Esophagus muscularis mucosa (tissue), 4 donors: ENCODE measurements at regions not wholly inside any gene's neighbourhood (a gene's known extent, or its start where the extent isn't known, plus 50 kb on each side); places are given as distances from the start of the nearest gene placed in this dataset.

ENCODE experiments used
- DNase-seq: peaks from one replicate; pipeline ENCODE4 v3.0.0-alpha.2; 2017; ENCODE audit errors: extremely low spot score
- H3K27ac ChIP-seq, 4 donors: fragments of 200-600 bp; sonication (generic); replicated peaks in 1 of 4; 1 replicate in 3 of 4; 2 replicates in 1 of 4; pipeline ENCODE4 v1.5.1; 2016 to 2019; ENCODE audit warnings: mild to moderate bottlenecking in 1 of 4
- H3K27me3 ChIP-seq, 4 donors: fragments of 200-600 bp; sonication (generic); one replicate each; pipeline versions ENCODE4 v1.5.1 to v1.6.0; 2016 to 2019
- H3K36me3 ChIP-seq, 4 donors: fragments of 200-600 bp; sonication (generic); one replicate each; pipeline ENCODE4 v1.5.1; 2016 to 2019
- H3K4me1 ChIP-seq, 4 donors: fragments of 200-600 bp; sonication (generic); one replicate each; pipeline ENCODE4 v1.5.1; 2016 to 2019
- H3K4me3 ChIP-seq, 4 donors: fragments of 200-600 bp; sonication (generic); 1 replicate in 2 of 4; 2 replicates in 2 of 4; pipeline ENCODE4 v1.5.1; 2016 to 2019; ENCODE audit warnings: mild to moderate bottlenecking in 4 of 4, moderate library complexity in 1 of 4
- H3K9me3 ChIP-seq, 4 donors: fragments of 200-600 bp; sonication (generic); 1 replicate in 3 of 4; 2 replicates in 1 of 4; pipeline ENCODE4 v1.5.1; 2016 to 2019
- EP300 ChIP-seq: sonication (generic); formaldehyde crosslinking; IDR thresholded peaks from one replicate; pipeline ENCODE4 v1.6.1; 2017; ENCODE audit warnings: antibody characterized with exemption
- POLR2A ChIP-seq: fragments of 450-650 bp; IDR thresholded peaks from one replicate; pipeline ENCODE4 v1.6.1; 2017; ENCODE audit warnings: antibody characterized with exemption, moderate library complexity, mild to moderate bottlenecking, low read depth
- POLR2AphosphoS5 ChIP-seq, 2 donors: sonication (generic); formaldehyde crosslinking; IDR thresholded peaks; one replicate each; pipeline ENCODE4 v1.6.1; 2017; ENCODE audit warnings: antibody characterized with exemption in 2 of 2
- whole genome bisulfite sequencing: methylation state at CpG from one replicate; pipeline ENCODE4 v1.1.5; 2018; 5-methylcytosine and 5-hydroxymethylcytosine counted together
- intact Hi-C: fragments of 100-400 bp; cut with DNase I; formaldehyde crosslinking; loops from one replicate; pipeline ENCODE4 v1.15.1; 2023
- TF ChIP-seq, protein P1 (sequence below), 3 experiments: fragments of 200-600 bp in 2 of 3; fragments of 450-650 bp in 1 of 3; sonication (generic) in 2 of 3; IDR thresholded peaks; one replicate each; pipeline ENCODE4 v1.5.1; 2017 to 2019; ENCODE audit warnings: antibody characterized with exemption in 3 of 3, mild to moderate bottlenecking in 2 of 3, moderate library complexity in 1 of 3

DNA sequence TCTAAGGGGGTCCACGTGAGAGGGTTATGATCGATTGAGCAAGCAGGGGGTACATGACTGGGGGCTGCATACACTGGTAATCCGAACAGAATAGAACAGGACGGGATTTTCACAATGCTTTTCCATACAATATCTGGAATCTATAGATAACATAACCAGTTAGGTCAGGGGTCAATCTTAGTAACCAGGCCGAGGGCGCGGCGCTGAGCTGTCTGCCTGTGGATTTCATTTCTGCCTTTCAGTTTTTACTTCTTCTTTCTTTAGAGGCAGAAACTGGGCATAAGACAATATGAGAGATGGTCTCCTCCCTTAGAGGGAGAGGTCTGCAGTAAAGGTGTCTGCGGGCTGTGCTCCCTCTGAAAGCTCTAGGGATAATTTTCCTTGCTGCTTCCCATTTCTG, 261.3 kb downstream of the XXYLT1 start:
- no peaks in the 10 kb centered on the region for H3K9me3 ChIP-seq
- H3K36me3 ChIP-seq: no peaks in the 10 kb centered on the region
- no peak for TF ChIP-seq POLR2AphosphoS5 (IDR thresholded peaks at IDR 0.05)
- no peak for TF ChIP-seq EP300
- TF ChIP-seq POLR2A: no peak
- TF ChIP-seq, protein P1, sequence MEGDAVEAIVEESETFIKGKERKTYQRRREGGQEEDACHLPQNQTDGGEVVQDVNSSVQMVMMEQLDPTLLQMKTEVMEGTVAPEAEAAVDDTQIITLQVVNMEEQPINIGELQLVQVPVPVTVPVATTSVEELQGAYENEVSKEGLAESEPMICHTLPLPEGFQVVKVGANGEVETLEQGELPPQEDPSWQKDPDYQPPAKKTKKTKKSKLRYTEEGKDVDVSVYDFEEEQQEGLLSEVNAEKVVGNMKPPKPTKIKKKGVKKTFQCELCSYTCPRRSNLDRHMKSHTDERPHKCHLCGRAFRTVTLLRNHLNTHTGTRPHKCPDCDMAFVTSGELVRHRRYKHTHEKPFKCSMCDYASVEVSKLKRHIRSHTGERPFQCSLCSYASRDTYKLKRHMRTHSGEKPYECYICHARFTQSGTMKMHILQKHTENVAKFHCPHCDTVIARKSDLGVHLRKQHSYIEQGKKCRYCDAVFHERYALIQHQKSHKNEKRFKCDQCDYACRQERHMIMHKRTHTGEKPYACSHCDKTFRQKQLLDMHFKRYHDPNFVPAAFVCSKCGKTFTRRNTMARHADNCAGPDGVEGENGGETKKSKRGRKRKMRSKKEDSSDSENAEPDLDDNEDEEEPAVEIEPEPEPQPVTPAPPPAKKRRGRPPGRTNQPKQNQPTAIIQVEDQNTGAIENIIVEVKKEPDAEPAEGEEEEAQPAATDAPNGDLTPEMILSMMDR (IDR thresholded peaks at IDR 0.05): no peak
- peaks cover 0 to 8% (median 0%) of the 10 kb centered on the region in 4 donors for H3K27me3 ChIP-seq
- H3K4me1 ChIP-seq: no peaks in the 10 kb centered on the region
- no peak for DNase-seq
- H3K4me3 ChIP-seq: no peak overlapping the region
- H3K27ac ChIP-seq: no peak overlapping the region
- intact Hi-C loops: no loop called here
- 89% methylated on average over 9 of the region's 9 CpGs for WGBS

DNA sequence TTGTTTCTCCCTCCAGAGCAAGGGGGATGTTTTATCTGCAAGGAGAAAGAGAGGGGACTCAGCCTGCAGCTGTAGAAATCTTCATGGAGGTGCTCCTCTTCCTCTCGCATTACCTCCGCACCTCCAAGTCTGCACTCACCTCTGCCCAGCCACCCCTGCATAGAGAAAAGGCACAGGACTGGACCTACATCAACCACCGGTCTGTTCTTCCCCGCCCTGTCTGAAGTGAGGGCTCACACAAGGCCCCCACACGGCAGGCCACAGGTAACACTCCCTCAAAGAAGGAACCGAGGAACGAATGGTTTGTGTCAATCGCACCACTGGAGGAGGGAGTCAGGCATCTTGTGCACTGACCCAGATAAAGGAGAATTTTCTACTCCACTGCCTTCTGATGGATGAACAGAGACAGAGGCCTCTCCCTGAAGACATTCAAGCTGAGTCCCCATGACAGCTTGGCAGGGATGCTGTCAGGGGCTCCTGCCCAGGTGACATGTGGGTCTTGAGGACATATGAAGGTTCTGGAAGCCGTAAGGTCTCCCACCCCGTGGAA, 260.3 kb downstream of the XXYLT1 start:
- Histone ChIP-seq H3K4me1 (no peaks in the 10 kb centered on the region), H3K36me3 (no peaks in the 10 kb centered on the region), H3K27ac (no peak overlapping the region), H3K4me3 (no peak overlapping the region), H3K9me3 (no peaks in the 10 kb centered on the region), H3K27me3 (peaks cover 0 to 7% (median 0%) of the 10 kb centered on the region in 4 donors)
- TF ChIP-seq EP300: no peak
- TF ChIP-seq, protein P1 (IDR thresholded peaks at IDR 0.05): no peak
- no peak for DNase-seq
- WGBS: 89% methylated on average over 10 of the region's 10 CpGs
- intact Hi-C loops: no loop called here

DNA sequence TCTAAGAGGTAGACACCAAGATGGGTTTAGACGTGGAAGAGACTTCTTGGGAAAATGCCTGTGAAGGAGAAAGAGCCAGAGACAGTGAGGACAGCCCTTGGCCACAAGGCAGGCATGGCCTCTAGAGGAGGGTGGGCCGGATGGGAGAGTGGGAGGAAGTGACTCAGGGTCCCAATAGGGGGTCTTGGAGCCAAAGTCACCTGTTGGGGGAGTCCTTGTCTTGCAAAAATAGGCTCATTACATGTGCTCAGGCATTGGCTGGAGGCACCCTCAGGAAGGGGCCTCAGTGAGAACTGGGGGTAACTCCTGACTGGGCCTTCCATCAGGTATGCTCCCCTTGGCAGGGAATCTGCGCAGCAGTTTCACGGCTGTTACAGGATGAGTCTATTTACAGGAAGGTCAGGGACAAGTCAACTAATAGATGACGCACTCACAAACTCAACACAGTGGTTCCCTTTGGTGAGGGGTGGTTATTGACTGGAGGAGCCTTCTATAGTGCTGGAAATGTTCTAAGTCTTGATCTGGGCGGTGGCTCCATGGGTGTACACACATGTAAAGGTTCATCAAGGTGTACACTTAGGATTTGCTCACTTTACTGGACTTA, 259.6 kb downstream of the XXYLT1 start:
- Histone ChIP-seq H3K4me3 (no peak overlapping the region), H3K27me3 (no peaks in the 10 kb centered on the region), H3K27ac (no peak overlapping the region), H3K4me1 (no peaks in the 10 kb centered on the region), H3K36me3 (no peaks in the 10 kb centered on the region), H3K9me3 (no peaks in the 10 kb centered on the region)
- intact Hi-C loops: no loop called here
- WGBS: 97% methylated on average over 4 of the region's 6 CpGs
- TF ChIP-seq POLR2AphosphoS5 (IDR thresholded peaks at IDR 0.05) (no peak), EP300 (no peak), POLR2A (no peak)
- TF ChIP-seq, protein P1 (IDR thresholded peaks at IDR 0.05): no peak
- DNase-seq: no peak

DNA sequence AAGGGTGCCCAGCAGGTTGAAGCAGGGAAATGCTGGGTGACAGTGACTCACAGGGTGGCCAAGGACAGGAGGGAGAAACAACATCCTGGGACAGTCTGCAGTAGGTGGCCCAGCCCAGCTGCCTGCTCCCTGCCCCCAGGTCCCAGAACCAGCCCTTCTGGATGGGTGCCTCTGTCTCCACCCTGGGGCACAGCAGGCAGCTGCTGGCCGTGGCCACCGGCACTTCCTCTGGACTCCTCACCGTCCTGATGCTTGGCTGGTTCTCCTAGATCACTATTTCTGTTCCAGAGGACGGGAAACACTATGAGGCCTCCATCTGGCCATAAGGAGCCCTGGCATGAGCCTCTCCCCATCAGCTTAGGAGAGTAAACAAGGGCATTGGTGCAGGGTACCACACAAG, 258.9 kb downstream of the XXYLT1 start:
- intact Hi-C loops: no loop called here

More for the DNA sequence above, 258.9 kb downstream of the XXYLT1 start:
- H3K27me3 ChIP-seq: no peaks in the 10 kb centered on the region
- H3K4me1 ChIP-seq: no peaks in the 10 kb centered on the region
- DNase-seq: no peak
- H3K9me3 ChIP-seq: no peaks in the 10 kb centered on the region
- H3K27ac ChIP-seq: no peak overlapping the region
- WGBS: 93% methylated on average over 4 of the region's 4 CpGs
- H3K4me3 ChIP-seq: no peak overlapping the region
- H3K36me3 ChIP-seq: no peaks in the 10 kb centered on the region
- TF ChIP-seq POLR2AphosphoS5 (IDR thresholded peaks at IDR 0.05) (no peak), EP300 (no peak), POLR2A (no peak)
- TF ChIP-seq, protein P1 (IDR thresholded peaks at IDR 0.05): no peak
